T47D (cell line): ENCODE measurements at regions not wholly inside any gene's neighbourhood (a gene's known extent, or its start where the extent isn't known, plus 50 kb on each side); places are given as distances from the start of the nearest gene placed in this dataset.

Experiments
- DNase-seq, 2 experiments: peaks; one replicate each; pipeline versions ENCODE4 v3.0.0 to v3.0.0-alpha.2; 2011 to 2012; ENCODE audit warnings: low read depth in 1 of 2, low spot score in 1 of 2
- JUND ChIP-seq: IDR thresholded peaks from 2 replicates; pipeline ENCODE4 v1.6.1; 2012; ENCODE audit warnings: low read depth
- in situ Hi-C: cut with HindIII; loops from 2 replicates; pipeline ENCODE4 v1.10.0; 2016; ENCODE audit warnings: low sequenced_read_pairs, low pct_unique_long_range_greater_than_20kb

DNA sequence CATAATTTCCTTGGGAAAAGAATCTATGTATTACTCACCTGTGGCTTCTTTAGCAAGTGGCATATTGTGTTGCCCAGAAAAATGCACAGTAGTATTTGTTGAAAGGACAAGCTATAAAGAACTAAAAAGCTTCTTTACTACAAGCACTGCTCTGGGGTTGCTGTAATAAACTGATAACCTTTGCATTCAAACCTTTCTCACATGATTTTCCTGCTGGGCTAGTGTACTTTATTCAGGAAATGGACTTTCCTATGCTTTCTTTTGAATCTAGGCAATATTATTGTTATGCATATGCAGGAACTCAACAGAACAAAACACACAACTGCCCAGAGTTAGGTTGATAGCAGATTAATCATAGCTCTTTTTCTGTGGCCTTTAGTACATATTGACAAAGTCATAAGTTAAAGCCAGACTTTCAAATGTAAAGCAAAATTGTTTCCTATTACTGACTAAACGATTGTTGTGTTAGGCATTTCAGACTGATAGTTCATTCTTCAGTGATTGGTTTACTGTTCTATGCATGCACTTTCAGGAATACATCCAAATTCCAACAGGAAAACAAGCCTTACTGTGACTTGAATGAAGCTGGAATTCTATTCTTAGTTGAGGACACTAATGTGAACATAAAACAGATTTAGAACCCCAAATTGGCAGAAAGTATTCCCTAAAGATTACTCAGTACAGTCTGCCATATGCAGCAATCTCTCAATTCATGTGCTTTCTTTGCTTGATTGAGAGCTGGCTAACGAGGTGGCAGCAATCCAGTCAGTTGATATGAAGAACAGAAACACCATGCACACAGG, 564.3 kb upstream of the NEGR1 start:
- no peak for DNase-seq
- no peak for TF ChIP-seq JUND
- in situ Hi-C loops, result no loop called here

DNA sequence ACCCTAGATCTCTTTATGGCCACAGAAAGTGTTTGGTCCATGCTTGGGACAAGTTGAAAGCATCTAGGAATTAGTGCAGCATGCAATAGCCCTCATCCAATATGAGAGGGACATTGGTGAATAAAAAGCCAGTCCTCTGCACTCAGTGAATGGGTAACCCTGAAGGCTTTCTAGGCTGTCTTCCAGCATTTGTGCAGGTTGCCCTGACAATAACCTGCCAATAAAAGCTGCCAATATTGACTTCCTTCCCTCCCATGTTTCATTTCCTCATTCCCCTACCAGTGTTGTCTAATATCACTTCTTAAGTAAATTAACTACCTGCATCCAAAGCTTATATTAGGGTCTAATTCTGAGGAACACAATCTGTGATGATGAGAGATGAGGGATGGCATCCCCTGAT, 563.6 kb upstream of the NEGR1 start:
- no peak for TF ChIP-seq JUND
- in situ Hi-C loops, result no loop called here
- peak in 1 of 2 experiments; percentile 40 for DNase-seq

DNA sequence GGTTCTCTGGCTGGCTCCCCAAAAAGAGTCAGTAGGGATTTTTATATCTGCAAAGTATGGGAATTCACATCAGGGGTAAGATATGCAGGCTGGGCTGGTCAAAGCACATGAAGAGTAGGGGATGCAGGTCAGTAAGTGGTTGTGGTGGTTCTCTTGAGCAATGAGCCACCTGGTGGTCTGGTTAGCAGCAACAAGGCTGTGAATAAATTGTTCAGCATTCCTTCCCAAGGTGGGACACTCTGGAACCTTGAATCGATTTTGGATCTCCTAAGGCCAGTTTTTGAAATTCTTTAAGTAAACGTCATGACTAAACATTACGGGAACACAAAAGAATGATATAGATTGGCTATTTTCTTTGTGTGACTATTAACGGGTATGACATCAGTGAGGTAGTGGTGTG, 563.0 kb upstream of the NEGR1 start:
- in situ Hi-C loops, result no loop called here
- DNase-seq, result peak in 1 of 2 experiments; percentile 65
- TF ChIP-seq JUND, result no peak

DNA sequence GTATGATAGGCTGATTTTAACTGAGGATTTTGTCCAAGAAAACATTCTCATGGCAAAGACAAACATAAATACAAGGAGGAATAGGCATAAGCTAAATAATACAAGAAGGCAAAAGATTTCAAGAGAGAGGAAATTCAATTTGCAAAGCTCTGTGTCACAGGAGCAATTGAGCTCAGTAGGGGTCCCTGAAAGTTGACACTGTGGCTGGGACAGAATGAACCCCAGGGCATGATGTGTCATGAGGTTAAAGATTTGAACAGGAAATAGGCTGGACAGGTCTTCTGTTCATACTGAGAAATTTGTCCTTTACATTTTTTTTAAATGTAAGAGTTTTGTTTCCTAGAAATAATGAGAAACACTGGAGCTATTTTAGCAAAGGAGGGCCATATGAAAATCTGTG, 555.4 kb upstream of the NEGR1 start:
- in situ Hi-C loops, result no loop called here
- DNase-seq, result no peak
- TF ChIP-seq JUND, result no peak

DNA sequence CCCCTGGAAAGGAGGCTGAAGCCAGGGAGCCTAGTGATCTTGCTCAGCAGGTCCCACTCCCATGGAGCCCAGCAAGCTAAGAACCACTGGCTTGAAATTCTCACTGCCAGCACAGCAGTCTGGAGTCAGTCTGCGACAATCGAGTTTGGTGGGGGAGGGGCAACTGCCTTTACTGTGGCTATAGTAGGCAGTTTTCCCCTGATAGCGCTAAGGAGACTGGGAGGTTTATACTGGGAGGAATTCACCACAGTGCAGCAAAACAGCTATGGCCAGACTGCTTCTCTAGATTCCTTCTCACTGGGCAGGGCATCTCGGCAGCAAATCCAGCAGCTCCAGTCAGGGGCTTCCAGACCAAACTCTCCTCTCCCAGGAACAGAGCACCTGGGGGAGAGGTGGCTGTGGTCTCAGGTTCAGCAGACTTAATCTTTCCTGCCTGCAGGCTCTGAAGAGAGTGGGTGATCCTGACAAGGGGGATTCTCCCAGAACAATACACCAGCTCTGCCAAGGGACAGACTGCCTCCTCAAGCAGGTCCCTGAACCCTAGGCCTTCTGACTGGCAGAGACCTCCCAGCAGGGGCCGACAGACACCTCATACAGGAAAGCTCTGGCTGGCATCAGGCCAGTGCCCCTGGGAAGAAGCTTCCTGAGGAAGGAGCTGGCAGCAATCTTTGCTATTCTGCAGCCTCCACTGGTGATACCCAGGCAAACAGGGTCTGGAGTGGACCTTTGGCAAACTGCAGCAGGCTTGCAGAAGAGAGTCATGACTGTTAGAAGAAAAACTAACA, 548.5 kb upstream of the NEGR1 start:
- TF ChIP-seq JUND, result no peak
- DNase-seq, result no peak
- in situ Hi-C loops, result no loop called here

DNA sequence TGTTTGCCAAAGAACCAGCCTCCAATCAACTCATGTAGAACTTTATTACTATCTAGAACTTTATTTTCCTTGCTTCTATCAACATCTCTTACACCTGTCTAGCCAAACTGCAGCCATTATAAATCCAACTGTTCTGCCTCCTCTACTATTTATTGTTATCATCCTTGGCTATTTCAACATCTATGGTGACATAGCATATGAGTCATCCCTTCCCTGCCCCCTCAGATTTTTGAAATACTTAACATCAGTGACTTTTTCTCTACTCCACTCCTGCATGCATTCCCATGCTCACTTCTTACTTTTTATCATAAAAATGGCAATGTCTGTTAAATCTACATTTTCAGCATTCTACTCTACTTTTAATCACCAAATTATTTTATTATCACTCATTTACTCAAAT, 544.9 kb upstream of the NEGR1 start:
- TF ChIP-seq JUND, result no peak
- in situ Hi-C loops, result no loop called here
- DNase-seq, result no peak

DNA sequence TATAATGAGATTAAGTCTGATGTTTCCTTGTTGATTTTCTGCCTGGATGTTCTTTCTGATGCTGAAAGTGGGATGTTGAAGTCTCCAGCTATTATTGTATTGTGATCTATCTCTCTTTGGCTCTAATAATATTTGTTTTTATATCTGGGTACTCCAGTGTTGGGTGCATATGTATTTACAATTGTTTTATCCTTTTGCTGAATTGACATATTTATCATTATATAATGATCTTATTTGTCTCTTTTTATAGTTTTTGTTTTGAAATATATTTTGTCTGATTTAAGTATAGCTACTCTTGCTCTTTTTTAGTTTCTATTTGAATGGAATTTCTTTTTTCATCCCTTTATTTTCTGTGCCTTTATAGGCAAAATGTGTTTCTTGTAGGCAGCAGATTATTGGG, 522.2 kb upstream of the NEGR1 start:
- in situ Hi-C loops, result no loop called here
- no peak for TF ChIP-seq JUND
- DNase-seq, result no peak

DNA sequence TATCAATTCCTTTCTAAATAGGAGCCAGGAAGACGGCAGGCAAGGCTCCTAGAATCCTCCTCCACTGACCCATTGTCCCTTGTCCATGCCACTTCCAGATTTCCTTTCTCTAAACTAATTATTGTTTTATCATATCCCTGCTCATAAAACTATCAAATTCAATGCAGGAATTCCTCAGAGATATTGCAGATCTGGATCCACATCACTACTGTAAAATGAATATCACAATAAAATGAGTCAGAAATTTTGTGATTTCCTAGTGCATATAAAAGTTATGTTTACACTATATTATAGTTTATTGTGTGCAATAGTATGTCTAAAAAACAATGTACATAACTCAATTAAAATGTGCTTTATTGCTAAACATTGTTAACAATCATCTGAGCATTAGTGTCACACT, 498.7 kb upstream of the NEGR1 start:
- DNase-seq, result no peak
- in situ Hi-C loops, result no loop called here
- TF ChIP-seq JUND, result no peak

DNA sequence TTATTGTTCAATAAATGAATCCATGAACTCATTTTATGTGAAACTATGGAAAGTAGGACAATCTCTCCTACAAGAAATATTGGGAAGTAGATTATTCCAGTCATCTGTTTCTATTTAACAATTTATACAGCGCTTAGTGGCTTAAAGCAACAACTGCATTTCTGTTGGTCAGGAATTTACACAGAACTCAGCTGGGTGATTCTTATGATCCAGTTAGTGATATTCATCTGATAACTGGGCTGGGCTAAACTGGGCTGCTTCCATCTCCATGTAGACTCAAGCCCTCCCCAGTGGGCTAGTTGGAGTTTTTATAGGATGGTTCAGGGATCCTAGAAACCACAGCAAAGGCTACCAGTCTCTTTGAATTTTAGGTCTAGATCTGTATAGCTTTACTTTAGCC, 497.9 kb upstream of the NEGR1 start:
- no peak for DNase-seq
- in situ Hi-C loops, result no loop called here
- TF ChIP-seq JUND, result no peak

DNA sequence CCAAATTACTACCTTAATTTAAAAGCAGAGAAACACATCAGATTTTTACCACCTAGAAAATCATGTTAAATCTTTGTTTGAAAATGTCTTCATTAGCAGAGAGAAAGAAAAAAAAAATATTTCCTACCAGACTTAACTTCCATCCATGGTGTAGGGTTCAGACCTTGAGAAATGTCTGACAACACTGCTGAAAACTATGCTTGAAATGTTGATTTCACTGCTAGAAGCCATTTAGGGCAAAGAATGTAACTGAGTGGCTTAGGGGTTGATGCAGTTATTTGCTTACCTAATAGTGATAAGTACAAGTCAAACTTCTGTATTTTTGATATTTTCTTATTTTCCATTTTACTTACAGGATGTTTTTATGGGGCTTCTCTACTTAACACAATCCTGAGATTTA, 495.6 kb upstream of the NEGR1 start:
- DNase-seq, result no peak
- in situ Hi-C loops, result no loop called here
- TF ChIP-seq JUND, result no peak

DNA sequence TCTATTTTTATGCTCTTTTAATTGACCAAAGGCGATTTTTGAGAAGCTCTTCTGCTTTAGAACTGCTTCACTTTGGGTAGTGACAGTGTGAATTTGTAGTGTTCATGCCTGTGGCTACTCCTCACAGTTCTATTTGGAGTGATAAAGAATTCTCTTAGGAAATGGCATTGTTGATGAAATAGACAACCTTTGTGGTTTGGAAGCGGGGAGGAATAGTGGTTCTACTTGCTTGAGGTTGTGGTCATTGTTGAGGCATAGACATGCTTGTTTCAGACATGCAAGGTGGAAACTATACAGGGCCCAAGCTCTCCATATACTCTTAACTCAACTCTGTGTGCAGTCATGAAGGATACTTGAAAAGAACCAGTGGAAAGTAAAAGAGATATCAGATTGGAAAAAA, 481.1 kb upstream of the NEGR1 start:
- in situ Hi-C loops, result no loop called here
- no peak for DNase-seq
- TF ChIP-seq JUND, result no peak

DNA sequence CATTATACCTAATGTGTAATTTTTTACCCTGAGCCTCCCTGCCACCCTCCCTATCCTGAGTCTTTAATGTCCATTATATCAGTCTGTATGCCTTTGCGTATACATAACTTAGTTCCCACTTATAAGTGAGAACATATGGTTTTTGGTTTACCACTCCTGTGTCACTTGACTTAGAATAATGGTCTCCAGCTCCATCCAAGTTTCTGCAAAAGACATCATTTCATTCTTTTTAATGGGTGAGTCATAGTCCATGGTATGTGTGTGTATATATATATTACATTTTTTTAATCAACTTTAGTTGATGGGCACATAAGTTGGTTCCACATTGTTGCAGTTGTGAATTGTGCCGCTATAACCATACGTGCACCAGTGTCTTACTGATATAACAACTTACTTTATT, 477.1 kb upstream of the NEGR1 start:
- TF ChIP-seq JUND, result no peak

DNA sequence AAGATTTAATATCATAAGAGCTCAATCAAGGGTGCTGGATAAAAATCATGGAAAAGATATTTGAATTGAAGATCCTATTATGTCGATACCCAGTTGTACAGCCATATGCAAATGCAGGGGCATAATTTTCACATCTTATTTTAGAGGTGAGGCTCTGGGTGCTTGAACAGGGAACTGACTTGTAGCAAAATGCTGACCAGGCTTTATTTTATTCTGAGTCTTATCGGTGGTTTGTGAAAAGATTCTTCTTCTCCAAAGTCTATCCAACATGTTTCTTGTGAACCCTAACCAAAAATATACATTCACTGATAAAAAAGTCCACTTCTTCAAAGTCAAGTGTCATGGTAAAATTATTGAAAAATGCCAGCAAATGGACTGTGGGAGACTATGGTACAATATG, 475.5 kb upstream of the NEGR1 start:
- TF ChIP-seq JUND, result no peak
- in situ Hi-C loops, result no loop called here
- DNase-seq, result no peak

More for the DNA sequence above, 477.1 kb upstream of the NEGR1 start:
- in situ Hi-C loops, result no loop called here
- DNase-seq, result no peak
